ENCODE measurements at regions not wholly inside any gene's neighbourhood (a gene's known extent, or its start where the extent isn't known, plus 50 kb on each side); places are given as distances from the start of the nearest gene placed in this dataset.

GRCh38 chr4:15232366-15233263 is 195.2 kb upstream of the C1QTNF7 start:
- no peak for DNase-seq

- no peak for DNase-seq
These were observed 194.6 kb upstream of the C1QTNF7 start for GRCh38 chr4:15233264-15233597.

GRCh38 chr4:15233626-15234025 is 194.2 kb upstream of the C1QTNF7 start:
- no peak for DNase-seq

DNA sequence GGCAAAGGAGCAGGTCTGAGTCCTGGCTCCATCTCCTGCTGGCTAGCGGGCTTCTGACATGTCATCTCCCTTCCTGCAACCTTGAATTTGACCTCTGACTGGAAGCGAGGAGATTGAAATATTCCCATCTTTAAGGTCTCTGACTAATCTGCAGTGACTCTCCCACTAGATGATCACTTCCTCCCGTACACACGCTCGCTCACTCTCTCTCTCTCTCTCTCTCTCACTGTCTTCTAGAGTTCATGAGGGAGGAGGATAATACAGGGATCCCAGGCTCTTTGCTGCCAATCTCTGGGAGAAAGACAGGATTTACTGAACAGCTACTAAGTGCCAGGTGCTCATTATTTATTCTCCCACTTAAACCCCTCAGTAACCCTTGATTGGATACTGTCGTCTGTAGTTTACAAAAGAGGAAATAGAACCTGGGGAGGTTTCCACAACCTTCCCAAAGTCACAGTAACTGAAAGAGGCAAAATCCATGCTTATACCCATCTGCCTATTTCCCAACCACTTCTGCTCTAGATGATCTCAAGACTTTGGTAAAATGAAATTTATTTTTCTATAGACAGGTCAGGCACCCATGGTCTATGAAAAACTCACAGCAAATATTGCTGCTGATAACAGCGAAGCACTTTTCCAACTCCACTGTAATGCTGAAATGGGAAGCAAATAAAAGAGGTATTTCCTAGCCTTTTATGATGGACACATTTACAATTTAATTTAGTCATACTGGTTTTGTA is 193.5 kb upstream of the C1QTNF7 start:
- no peak for DNase-seq

- DNase-seq = no peak
These were observed 193.0 kb upstream of the C1QTNF7 start for GRCh38 chr4:15234856-15235126.

DNA sequence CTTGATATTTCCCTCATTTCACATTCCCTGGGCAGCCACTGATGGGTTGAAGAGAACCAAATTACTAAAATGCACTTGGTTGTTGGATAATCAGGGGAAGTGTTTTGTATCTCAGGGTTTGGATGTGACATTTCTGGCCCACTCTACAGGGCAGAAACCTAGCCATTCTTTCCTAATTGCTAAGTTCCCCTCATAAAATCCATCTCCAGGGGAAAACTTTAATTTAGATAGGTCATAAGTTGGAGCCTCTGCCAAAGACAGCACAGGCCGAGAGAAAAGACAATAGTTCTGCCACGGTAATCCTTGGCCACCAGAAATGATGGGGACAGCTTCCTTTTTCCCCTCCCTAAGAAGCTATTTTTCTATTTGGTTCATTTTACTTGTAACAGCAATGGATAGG is 192.7 kb upstream of the C1QTNF7 start:
- no peak for DNase-seq

- no peak for DNase-seq
These were observed 190.1 kb upstream of the C1QTNF7 start for GRCh38 chr4:15237648-15238230.

- no peak for DNase-seq
These were observed 189.1 kb upstream of the C1QTNF7 start for GRCh38 chr4:15238720-15239119.

DNA sequence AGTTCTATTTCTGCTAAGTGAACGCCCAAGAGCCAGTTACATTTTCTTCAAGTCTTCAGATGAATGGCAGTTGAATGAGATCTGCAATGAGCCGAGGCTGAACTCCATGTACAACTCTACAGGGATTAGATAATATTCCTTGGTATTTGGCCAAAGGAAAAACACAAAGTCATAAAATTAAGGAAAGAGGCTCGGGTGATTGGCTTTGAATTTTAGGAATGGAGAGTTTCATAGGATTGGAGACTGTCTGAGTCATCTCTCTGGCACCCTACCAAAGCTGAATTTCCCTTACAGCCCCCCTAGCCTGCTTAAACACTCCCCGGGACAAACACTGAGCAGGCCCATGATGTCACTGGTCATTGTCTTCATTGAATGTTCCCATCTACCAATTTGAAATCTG is 188.0 kb upstream of the C1QTNF7 start:
- DNase-seq = no peak

GRCh38 chr4:15240764-15241163 is 187.1 kb upstream of the C1QTNF7 start:
- no peak for DNase-seq

DNA sequence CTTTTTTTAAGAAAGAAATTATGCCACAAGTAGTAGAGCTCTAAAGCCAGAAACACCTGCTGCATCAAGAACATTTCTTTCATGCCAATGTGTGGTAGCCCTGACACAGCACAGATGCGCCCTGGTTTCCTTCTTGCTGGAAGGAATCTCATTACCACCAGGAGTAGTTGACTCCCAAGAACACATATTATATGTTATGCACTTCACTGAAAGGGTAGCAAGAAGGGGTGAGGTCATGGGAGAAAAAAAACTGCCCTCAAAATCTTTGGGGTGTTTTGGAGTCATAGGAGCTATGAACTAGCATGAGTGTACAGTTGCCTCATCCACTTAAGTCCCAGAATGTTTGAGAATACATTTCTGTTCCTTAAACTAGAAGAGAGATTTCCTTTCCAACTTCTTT is 185.8 kb upstream of the C1QTNF7 start:
- no peak for DNase-seq

DNA sequence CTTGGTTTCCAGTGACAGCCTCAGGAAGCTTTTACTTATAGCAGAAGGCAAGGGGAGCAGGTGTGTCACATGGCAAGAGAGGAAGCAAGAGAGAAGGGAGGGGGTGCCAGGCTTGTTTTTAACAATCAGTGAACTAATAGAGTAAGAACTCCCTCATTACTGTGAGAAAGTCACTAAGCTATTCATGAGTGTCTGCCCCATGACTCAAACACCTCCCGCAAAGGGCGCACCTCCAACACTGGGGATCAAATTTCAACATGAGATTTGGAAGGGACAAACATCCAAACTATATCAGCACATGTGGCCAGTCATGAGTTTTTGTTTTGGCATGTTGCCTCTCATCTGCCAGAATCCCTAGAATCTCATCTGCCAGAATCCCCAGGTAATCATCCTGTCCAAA is 183.5 kb upstream of the C1QTNF7 start:
- no peak for DNase-seq

- no peak for DNase-seq
These were observed 182.8 kb upstream of the C1QTNF7 start for GRCh38 chr4:15245006-15245530.

DNA sequence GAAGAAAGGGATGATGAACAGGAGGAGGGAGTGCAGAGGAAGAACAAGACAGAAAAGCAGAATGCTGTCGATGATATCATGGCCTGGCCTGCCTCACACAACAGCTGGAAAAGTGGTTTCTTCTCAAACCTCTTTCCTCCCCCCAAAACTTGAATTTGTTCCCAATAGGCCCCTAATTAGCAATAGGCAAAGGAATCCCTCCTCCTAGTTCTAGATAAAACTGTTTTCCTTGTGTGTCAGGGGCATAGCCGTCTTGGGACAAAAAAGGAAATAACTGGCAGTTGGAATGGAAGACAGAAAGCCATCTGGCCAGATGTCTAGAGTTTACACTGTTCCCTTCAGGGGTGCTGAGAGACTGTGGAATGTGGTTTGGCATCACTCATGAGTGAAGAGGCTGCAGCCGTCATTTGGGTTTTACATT is 177.8 kb upstream of the C1QTNF7 start:
- DNase-seq = no peak

DNA sequence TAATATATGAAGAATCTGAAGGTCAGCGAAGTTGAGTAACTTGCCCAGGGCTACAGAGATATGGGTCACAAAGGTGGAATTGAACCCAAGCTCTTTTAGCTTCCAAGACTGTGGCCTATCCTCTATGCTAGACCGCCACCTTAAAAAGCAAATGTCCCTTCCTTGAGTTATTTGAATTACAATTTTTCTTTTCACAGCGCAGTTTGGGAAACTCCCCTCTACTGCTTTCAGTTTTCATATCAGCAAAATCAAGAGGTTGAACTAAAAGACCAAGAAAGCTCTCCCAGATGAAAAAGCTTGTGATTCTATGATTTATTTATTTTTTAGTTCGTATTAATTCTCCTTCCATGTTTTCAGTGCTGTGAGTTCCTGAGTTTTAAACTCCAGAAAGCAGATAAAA is 174.5 kb upstream of the C1QTNF7 start:
- no peak for DNase-seq

- DNase-seq = no peak
These were observed 173.5 kb upstream of the C1QTNF7 start for GRCh38 chr4:15254236-15254880.

GRCh38 chr4:15255537-15255936 is 172.3 kb upstream of the C1QTNF7 start:
- no peak for DNase-seq

DNA sequence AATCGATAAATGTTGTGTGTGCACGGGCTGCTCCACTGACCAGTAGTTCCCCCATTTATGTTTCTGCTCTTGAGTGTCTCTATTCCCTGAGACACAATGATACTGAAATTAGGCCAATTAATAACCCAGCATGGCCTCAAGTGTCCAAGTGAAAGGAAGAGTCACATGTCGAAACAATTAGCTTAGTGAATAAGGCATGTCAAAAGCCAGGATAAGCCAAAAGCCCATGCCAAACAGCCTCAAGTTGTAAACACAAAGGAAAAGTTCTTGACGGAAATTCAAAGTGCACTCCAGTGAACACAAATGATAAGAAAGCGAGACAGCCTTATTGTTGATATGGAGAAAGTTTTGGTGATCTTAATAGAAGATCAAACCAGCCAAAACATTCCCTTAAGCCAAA is 167.1 kb upstream of the C1QTNF7 start:
- no peak for DNase-seq

DNA sequence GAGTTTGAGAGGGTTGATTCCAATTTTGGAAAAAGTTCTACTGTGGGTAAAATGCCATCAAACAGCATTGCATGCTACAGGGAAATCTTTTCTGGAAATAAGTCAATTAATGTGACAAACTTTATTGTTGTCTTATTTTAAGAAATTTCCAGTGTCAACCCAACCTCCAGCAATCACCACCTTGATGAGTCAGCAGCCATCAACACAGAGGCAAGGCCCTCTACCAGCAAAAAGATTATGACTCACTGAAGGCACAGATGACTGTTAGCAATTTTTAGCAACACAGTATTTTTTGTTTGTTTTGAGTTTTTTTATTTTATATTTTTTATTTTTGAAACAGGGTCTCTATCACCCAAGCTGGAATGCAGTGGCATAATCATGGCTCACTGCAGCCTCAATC is 165.4 kb upstream of the C1QTNF7 start:
- no peak for DNase-seq

DNA sequence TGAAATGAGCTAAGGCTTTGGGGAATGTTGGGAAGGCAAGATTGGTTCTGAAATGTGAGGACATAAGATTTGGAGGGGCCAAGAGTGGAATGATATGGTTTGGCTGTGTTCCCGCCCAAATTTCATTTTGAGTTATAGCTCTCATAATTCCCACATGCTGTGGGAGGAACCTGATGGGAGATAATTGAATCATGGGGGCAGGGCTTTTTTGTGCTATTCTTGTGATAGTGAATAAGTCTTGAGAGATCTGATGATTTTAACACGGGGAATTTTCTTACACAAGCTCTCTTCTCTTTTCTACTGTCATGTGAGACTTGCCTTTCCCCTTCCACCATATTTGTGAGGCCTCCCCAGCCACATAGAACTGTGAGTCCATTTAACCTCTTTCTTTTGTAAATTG is 157.6 kb upstream of the C1QTNF7 start:
- DNase-seq = no peak

DNA sequence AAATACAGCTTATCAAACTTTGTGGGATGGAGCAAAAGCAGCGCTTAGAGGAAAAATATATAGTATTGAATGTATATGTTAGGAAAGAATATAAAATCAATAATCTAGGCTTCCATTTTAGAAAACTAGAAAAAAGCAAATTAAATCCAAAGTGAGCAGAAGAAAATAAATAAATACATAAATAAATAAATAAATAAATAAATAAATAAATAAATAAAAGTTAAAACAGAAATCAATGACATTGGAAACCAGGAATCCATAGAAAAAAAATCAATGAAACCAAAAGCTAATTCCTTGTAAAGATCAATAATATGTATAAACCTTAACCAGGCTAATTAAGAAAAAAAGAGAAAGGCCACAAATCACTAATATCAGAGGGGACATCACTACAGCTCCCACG is 141.8 kb upstream of the C1QTNF7 start:
- no peak for DNase-seq

- no peak for DNase-seq
These were observed 136.7 kb upstream of the C1QTNF7 start for GRCh38 chr4:15291122-15291521.

GRCh38 chr4:15293711-15294110 is 134.1 kb upstream of the C1QTNF7 start:
- DNase-seq = no peak

DNA sequence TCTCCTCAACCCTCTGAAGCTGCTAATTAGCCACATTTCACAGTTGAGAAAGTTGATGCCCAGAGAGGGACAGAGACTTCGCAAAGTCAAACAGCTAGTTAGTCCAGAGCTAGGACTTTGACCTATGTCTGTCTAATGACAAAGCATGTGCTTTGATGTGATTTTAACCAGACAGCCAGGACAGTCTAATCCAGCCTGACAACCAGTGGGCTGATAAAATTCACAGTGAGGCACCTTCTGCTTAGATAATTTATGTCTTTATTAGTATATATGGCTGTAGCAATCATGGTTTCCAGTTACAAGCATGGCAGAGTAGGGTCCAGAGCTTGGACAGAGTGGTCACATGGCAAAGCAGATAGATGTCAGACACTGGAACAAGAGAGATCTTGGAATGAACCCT is 133.6 kb upstream of the C1QTNF7 start:
- DNase-seq = no peak

Data from activated T-cell treated with anti-CD3 and anti-CD28 coated beads, Interleukin-2, amount 50 U/mL, for 1 hour (primary cell).